Stomach smooth muscle (tissue), 2 donors: ENCODE measurements at regions not wholly inside any gene's neighbourhood (a gene's known extent, or its start where the extent isn't known, plus 50 kb on each side); places are given as distances from the start of the nearest gene placed in this dataset.
A peak's percentile ranks its signal among the peaks of the same experiment; 100 is the strongest.

ENCODE experiments used
- H3K27ac ChIP-seq: one replicate; pipeline ENCODE4 v1.7.0; 2013; ENCODE audit warnings: mild to moderate bottlenecking, low read length, inconsistent platforms
- H3K27me3 ChIP-seq, 2 donors: one replicate each; pipeline ENCODE4 v1.7.0; 2013; ENCODE audit warnings: low read length in 2 of 2; ENCODE audit not compliant: insufficient read depth in 2 of 2, control insufficient read depth in 1 of 2
- H3K36me3 ChIP-seq, 2 donors: one replicate each; pipeline ENCODE4 v1.7.0; 2013; ENCODE audit warnings: low read length in 2 of 2; ENCODE audit not compliant: control insufficient read depth in 2 of 2, insufficient read depth in 2 of 2
- H3K4me1 ChIP-seq: one replicate; pipeline ENCODE4 v1.7.0; 2013; ENCODE audit warnings: low read length; ENCODE audit not compliant: control insufficient read depth, insufficient read depth
- H3K4me3 ChIP-seq, 2 donors: one replicate each; pipeline ENCODE4 v1.7.0; 2013; ENCODE audit warnings: low read length in 2 of 2
- H3K9ac ChIP-seq, 2 donors: one replicate each; pipeline ENCODE4 v1.7.0; 2013; ENCODE audit warnings: low read length in 2 of 2, mild to moderate bottlenecking in 1 of 2
- H3K9me3 ChIP-seq, 2 donors: one replicate each; pipeline ENCODE4 v1.7.0; 2013; ENCODE audit warnings: low read length in 2 of 2; ENCODE audit not compliant: control insufficient read depth in 2 of 2
- donor health status: healthy.
- donor health status: Pancreatic carcinoma.

- H3K36me3 ChIP-seq = no peaks in the 10 kb centered on the region
- no peak overlapping the region for H3K27ac ChIP-seq
- H3K9ac ChIP-seq = no peak overlapping the region
- H3K4me3 ChIP-seq = no peak overlapping the region
- H3K4me1 ChIP-seq = no peaks in the 10 kb centered on the region
- no peaks in the 10 kb centered on the region for H3K27me3 ChIP-seq
- H3K9me3 ChIP-seq = no peaks in the 10 kb centered on the region
Observed at GRCh38 chr1:96508233-96508632, 213.4 kb upstream of the PTBP2 start.

- H3K36me3 ChIP-seq = no peaks in the 10 kb centered on the region
- H3K9me3 ChIP-seq = no peaks in the 10 kb centered on the region
- H3K4me3 ChIP-seq = no peak overlapping the region
- H3K4me1 ChIP-seq = no peaks in the 10 kb centered on the region
- H3K27me3 ChIP-seq = no peaks in the 10 kb centered on the region
- no peak overlapping the region for H3K9ac ChIP-seq
- H3K27ac ChIP-seq = no peak overlapping the region
Observed at GRCh38 chr1:96509339-96509738, 212.2 kb upstream of the PTBP2 start.

GRCh38 chr1:96509951-96510350, 211.6 kb upstream of the PTBP2 start:
- H3K36me3 ChIP-seq = no peaks in the 10 kb centered on the region

DNA sequence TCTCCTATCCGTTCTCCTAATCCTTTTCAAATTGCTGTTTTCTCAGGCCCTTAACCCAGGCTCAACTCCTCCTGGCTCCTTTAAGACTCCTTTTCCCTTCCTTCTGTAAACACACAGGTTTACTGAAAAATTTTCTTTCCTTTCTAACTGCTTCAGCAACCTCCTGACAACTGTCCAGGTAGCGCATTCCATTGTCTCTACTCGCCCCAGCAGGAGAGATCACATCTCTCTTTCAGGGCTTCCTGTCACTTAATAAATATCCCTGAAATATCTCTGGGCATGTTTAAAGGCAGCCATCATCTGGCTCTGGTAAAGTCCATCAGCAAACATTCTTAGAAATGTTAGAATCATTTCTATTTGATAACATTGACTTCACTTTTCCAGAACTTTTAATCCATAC, 211.2 kb upstream of the PTBP2 start:
- H3K9me3 ChIP-seq = no peaks in the 10 kb centered on the region

More at GRCh38 chr1:96509951-96510350, 211.6 kb upstream of the PTBP2 start:
- Histone ChIP-seq H3K9me3 (no peaks in the 10 kb centered on the region), H3K4me3 (no peak overlapping the region), H3K27me3 (no peaks in the 10 kb centered on the region), H3K4me1 (no peaks in the 10 kb centered on the region), H3K9ac (no peak overlapping the region), H3K27ac (no peak overlapping the region)

DNA sequence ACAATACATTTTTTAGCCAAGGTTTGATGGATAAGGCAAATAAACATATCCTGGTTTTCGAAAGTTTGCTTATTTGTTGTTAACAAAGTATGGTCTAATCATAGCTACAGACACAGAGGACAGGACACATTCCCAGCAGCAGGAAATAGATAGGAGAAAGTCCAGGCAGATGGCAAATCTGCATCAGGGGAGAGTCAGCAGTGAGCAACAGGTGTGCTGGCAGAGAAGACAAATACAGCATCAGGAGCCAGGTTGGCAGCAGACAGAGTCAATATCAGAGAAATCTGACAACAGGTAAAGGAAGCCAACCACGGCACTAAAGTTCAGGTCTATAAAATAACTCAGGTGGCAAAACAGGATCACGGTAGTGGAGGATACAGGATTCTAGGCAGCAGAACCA, 210.7 kb upstream of the PTBP2 start:
- Histone ChIP-seq H3K27me3 (no peaks in the 10 kb centered on the region), H3K36me3 (no peaks in the 10 kb centered on the region), H3K4me3 (no peak overlapping the region), H3K4me1 (no peaks in the 10 kb centered on the region), H3K9ac (no peak overlapping the region), H3K9me3 (no peaks in the 10 kb centered on the region), H3K27ac (no peak overlapping the region)

More for the DNA sequence above, 211.2 kb upstream of the PTBP2 start:
- no peak overlapping the region for H3K9ac ChIP-seq
- H3K27ac ChIP-seq = no peak overlapping the region
- no peaks in the 10 kb centered on the region for H3K4me1 ChIP-seq
- no peak overlapping the region for H3K4me3 ChIP-seq
- no peaks in the 10 kb centered on the region for H3K27me3 ChIP-seq
- no peaks in the 10 kb centered on the region for H3K36me3 ChIP-seq

DNA sequence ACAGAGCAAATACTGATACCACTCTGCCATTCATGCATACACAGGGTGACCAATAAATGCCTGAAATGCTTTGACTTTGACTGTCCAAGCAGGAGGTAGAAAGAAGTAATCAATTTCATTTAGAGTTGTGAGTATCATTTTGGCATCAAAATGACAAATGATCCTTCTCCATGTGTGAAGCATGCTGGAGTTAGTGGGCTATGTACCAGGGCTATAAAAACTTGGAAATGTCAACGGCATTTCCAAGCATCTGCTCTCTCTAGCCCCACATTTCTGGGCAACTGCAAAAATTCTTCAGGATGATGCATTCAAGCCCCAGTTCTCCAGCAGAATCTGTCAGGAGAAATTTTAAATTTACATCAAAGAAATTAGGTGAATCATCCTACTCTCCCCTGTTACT, 208.4 kb upstream of the PTBP2 start:
- H3K4me3 ChIP-seq = no peak overlapping the region
- no peaks in the 10 kb centered on the region for H3K4me1 ChIP-seq
- no peaks in the 10 kb centered on the region for H3K36me3 ChIP-seq
- H3K9me3 ChIP-seq = no peaks in the 10 kb centered on the region
- no peaks in the 10 kb centered on the region for H3K27me3 ChIP-seq
- no peak overlapping the region for H3K27ac ChIP-seq
- H3K9ac ChIP-seq = no peak overlapping the region

GRCh38 chr1:96515430-96515829, 206.2 kb upstream of the PTBP2 start:
- Histone ChIP-seq H3K27me3 (no peaks in the 10 kb centered on the region), H3K4me3 (no peak overlapping the region), H3K36me3 (no peaks in the 10 kb centered on the region), H3K9me3 (no peaks in the 10 kb centered on the region), H3K27ac (no peak overlapping the region), H3K4me1 (peaks cover 3% of the 10 kb centered on the region), H3K9ac (no peak overlapping the region)

- no peak overlapping the region for H3K4me3 ChIP-seq
- H3K27me3 ChIP-seq = no peaks in the 10 kb centered on the region
- no peaks in the 10 kb centered on the region for H3K9me3 ChIP-seq
- H3K36me3 ChIP-seq = no peaks in the 10 kb centered on the region
- H3K4me1 ChIP-seq = peaks cover 8% of the 10 kb centered on the region
- H3K27ac ChIP-seq = no peak overlapping the region
- no peak overlapping the region for H3K9ac ChIP-seq
Observed at GRCh38 chr1:96515925-96516324, 205.7 kb upstream of the PTBP2 start.

GRCh38 chr1:96519851-96520578, 201.6 kb upstream of the PTBP2 start:
- Histone ChIP-seq H3K36me3 (no peaks in the 10 kb centered on the region), H3K4me3 (peak overlapping the region; percentile 10 to 45), H3K9me3 (no peaks in the 10 kb centered on the region), H3K4me1 (peaks cover 13% of the 10 kb centered on the region), H3K9ac (peak overlapping the region in 1 of 2 donors; percentile 35), H3K27ac (peak overlapping the region; percentile 62), H3K27me3 (no peaks in the 10 kb centered on the region)

DNA sequence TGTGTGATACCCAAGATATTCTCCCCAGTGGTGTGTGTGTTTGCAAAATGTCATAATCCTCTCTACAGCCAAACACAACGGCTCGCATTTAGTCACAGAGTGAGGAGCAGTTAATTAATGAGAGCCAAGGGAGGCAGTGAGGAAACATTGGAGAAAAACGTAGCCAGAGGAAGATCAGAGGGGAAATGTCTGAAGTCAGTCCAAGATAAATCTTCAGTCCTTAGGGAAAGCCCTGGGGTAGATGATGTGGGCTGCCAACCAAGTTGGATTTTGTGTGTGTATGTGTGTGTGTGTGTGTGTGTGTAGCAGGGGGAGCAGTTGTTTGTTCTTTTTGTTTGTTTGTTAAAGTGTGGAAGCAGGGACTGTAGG, 201.0 kb upstream of the PTBP2 start:
- H3K9ac ChIP-seq = peak overlapping the region; percentile 29 to 35
- peak overlapping the region; percentile 10 to 45 for H3K4me3 ChIP-seq
- no peaks in the 10 kb centered on the region for H3K27me3 ChIP-seq
- H3K27ac ChIP-seq = peak overlapping the region; percentile 62
- H3K4me1 ChIP-seq = peaks cover 13% of the 10 kb centered on the region
- H3K36me3 ChIP-seq = no peaks in the 10 kb centered on the region
- no peaks in the 10 kb centered on the region for H3K9me3 ChIP-seq

GRCh38 chr1:96521010-96521409, 200.6 kb upstream of the PTBP2 start:
- peak overlapping the region; percentile 10 to 45 for H3K4me3 ChIP-seq
- peak overlapping the region; percentile 29 to 35 for H3K9ac ChIP-seq
- peak overlapping the region; percentile 62 for H3K27ac ChIP-seq

More at GRCh38 chr1:96521010-96521409, 200.6 kb upstream of the PTBP2 start:
- H3K27me3 ChIP-seq = no peaks in the 10 kb centered on the region
- H3K4me1 ChIP-seq = peaks cover 13% of the 10 kb centered on the region
- no peaks in the 10 kb centered on the region for H3K9me3 ChIP-seq
- H3K36me3 ChIP-seq = no peaks in the 10 kb centered on the region
